ENCODE measurements at regions not wholly inside any gene's neighbourhood (a gene's known extent, or its start where the extent isn't known, plus 50 kb on each side); places are given as distances from the start of the nearest gene placed in this dataset.

- no peak for TF ChIP-seq ZNF462 (CRISPR knock-in tag; IDR thresholded peaks at IDR 0.05)
- no peak for TF ChIP-seq ZNF331 (CRISPR knock-in tag; IDR thresholded peaks at IDR 0.05; ENCODE audit: low read depth)
- no peak for TF ChIP-seq ETS1 (IDR thresholded peaks at IDR 0.05)
- TF ChIP-seq EZH2 (IDR thresholded peaks at IDR 0.05; ENCODE audit: low read depth, unreplicated experiment), result no peak
These were observed 54.4 kb upstream of the LGALSL start (continued) for GRCh38 chr2:64399521-64399920.

- H3K4me1 ChIP-seq (ENCODE audit: insufficient read depth), result peaks cover 40% of the 10 kb centered on the region
- peaks cover 10% of the 10 kb centered on the region for H3K27me3 Mint-ChIP-seq (ENCODE audit: insufficient read depth, low read depth, poor library complexity)
- H2AFZ ChIP-seq, result no peak overlapping the region
- H3K4me3 ChIP-seq, result no peak overlapping the region
- H3K27me3 ChIP-seq (ENCODE audit: insufficient read depth), result no peaks in the 10 kb centered on the region
- no peak overlapping the region for H3K27ac Mint-ChIP-seq
- no peak overlapping the region for H3K4me2 ChIP-seq
- no peak overlapping the region for H3K27ac ChIP-seq (ENCODE audit: low read depth)
- H3K36me3 Mint-ChIP-seq (ENCODE audit: low read depth), result no peaks in the 10 kb centered on the region
- no peaks in the 10 kb centered on the region for H3K79me2 ChIP-seq (replicated peaks; ENCODE audit: insufficient read depth)
- ATAC-seq (no peak), DNase-seq (ENCODE audit: low spot score) (no peak)
- no peak overlapping the region; the same call in 2 of the 3 replicates for H3K4me3 Mint-ChIP-seq
- no peaks in the 10 kb centered on the region for H4K20me1 ChIP-seq (replicated peaks; ENCODE audit: insufficient read depth)
- no peaks in the 10 kb centered on the region for H3K9me3 Mint-ChIP-seq
- no peaks in the 10 kb centered on the region for H3K36me3 ChIP-seq (ENCODE audit: insufficient read depth)
- peaks cover 15% of the 10 kb centered on the region; the same call in 1 of the 2 replicates for H3F3A ChIP-seq (replicated peaks; ENCODE audit: low read depth)
- peaks cover 54% of the 10 kb centered on the region for H3K4me1 Mint-ChIP-seq
- 0 out of 2 replicates have a peak, but pooled peaks cover 10% of the 10 kb centered on the region for H3K9me2 ChIP-seq (ENCODE audit: insufficient read depth)
- TF ChIP-seq JUNB (IDR thresholded peaks at IDR 0.05; ENCODE audit: unreplicated experiment) (no peak), CTCF (conservative IDR thresholded peaks at IDR 0.05; ENCODE audit: low read depth in 2 of 2) (no peak), POLR2AphosphoS5 (IDR thresholded peaks at IDR 0.05; ENCODE audit: low read depth) (no peak), REST (IDR thresholded peaks at IDR 0.05; ENCODE audit: unreplicated experiment) (no peak), CREB1 (CRISPR knock-in tag; IDR thresholded peaks at IDR 0.05; ENCODE audit: low read depth) (no peak), ZNF114 (CRISPR knock-in tag; IDR thresholded peaks at IDR 0.05) (no peak), NANOG (IDR thresholded peaks at IDR 0.05; ENCODE audit: borderline replicate concordance) (no peak), EZH2 (IDR thresholded peaks at IDR 0.05; ENCODE audit: low read depth, unreplicated experiment) (no peak), ZNF331 (CRISPR knock-in tag; IDR thresholded peaks at IDR 0.05; ENCODE audit: low read depth) (no peak), EZH2phosphoT487 (IDR thresholded peaks at IDR 0.05; ENCODE audit: unreplicated experiment) (no peak)
These were observed 53.7 kb upstream of the LGALSL start for GRCh38 chr2:64400105-64400728.

All from GM23338 (cell line).